GM18505 (cell line): ENCODE measurements at regions not wholly inside any gene's neighbourhood (a gene's known extent, or its start where the extent isn't known, plus 50 kb on each side); places are given as distances from the start of the nearest gene placed in this dataset.
"Not testable (repeated sequence)": the region's sequence is repeated elsewhere in the genome, so short reads cannot be mapped to it uniquely, and the experiment has no call there.

ENCODE experiments used
- ATAC-seq: cut with Tn5 transposase; IDR thresholded peaks from one replicate; pipeline ENCODE4 v1.9.1; 2021; ENCODE audit not compliant: unreplicated experiment
- POLR2A ChIP-seq: IDR thresholded peaks from 4 replicates; pipeline ENCODE4 v1.6.1; 2011; ENCODE audit warnings: borderline replicate concordance; ENCODE audit not compliant: insufficient read depth, insufficient read length; ENCODE audit errors: extremely low read depth

DNA sequence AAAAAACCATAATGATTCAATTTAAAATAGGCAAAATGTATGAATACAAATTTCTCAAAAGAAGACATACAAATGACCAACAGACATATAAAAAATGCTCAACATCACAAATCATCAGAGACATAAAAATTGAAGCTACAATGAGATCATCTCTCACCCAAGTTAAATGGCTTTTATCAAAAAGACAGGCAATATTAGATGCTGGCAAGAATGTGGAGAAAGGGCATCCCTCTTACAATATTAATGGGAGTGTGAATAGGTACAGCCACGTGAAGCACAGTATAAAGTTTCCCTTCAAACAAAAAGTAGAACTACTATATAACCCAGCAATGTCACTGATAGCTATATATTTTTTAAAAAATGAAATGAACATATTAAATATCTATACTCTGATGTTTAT, 1481.7 kb downstream of the AMY1C start:
- no peak for TF ChIP-seq POLR2A
- no peak for ATAC-seq

DNA sequence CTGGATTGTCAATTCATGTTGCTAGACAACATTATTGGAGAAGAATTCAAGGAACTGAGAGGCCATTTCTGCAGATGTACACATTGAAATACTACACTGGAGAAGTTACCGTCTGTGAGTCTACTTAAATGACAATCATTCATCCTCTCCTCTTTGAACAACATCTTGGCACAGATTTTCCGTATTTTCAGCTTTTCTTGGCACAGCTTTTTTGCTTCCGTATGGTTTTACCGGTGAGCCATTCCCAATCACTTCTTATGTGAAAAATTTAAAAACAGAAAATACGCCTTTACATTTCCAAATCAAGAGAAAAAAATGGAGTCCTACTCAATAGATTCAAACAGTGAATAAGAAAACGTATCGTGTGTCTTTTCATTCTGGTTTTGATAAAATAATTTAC, 1493.7 kb downstream of the AMY1C start:
- TF ChIP-seq POLR2A = no peak
- ATAC-seq = no peak

DNA sequence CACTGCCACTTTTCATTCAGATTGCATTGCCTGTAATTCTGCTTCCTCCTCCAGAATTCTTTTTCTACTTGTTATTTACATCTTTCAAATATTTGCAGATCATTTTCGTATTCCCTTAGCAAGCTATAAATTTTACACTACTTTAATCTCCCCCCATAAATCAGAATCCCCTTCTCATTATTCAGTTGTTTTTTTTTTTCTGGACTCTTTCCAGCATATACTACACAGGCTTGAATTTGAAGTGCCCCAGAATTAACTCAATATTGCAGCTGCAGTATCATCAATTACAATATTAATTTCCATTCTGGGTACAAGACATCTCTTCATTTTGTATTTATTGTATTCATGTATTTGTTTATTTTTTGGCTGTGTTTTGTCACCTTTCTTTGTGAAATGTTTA, 1494.3 kb downstream of the AMY1C start:
- no peak for ATAC-seq
- no peak for TF ChIP-seq POLR2A

DNA sequence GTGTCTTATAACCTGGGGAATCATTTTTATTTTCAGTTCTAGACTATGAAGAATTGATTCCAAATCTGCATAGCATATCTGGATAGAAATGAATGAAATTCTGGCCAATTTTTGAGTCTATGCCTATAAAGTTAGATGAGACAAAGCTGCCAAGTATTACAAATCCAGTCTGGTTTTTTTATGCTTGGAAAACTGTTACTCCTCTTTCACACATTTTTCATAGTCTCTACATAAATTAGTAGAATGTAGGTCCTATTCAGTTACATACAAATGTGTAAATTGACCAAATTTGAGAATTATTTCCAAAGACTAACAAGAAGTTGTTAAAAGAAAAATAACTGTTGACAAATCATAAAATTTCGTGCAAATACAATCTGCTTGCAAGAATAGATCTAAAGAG, 1505.2 kb downstream of the AMY1C start:
- TF ChIP-seq POLR2A = no peak
- no peak for ATAC-seq

DNA sequence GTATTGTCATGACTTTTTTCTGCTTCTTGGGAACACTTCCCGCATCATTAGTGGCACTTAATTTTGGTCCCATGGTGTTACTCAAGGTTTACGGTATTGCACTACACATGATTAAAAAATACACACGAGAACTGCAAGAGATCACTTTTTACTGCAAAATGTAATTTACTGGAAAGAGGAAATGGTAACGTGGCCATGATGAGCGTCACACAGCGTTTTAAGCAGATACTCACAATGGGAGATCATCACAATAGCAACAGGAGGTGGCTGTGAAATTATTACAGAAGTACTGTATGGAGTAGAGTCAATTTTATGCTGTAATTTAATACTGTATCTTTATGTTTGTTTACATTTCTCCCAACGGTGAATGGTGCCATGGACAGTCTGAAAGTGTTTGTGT, 1510.3 kb downstream of the AMY1C start:
- no peak for ATAC-seq
- no peak for TF ChIP-seq POLR2A

DNA sequence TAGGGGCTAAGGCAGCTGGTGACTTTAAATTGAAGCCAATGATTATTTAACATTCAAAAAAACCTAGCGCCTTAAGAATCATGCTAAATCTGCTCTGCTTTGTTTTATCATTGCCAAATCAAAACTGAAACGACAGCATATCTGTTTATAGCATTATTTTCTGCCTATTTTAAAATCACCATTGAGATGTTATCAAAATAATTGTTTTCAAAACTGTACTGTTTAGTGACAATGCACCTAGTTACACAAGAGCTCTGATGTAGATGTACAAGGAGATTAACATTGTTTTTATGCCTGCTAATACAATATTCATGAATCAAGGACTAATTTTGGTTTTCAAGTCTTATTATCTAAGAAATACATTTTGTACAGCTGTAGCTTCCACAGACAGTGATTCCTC, 1521.3 kb downstream of the AMY1C start:
- TF ChIP-seq POLR2A = no peak
- no peak for ATAC-seq

DNA sequence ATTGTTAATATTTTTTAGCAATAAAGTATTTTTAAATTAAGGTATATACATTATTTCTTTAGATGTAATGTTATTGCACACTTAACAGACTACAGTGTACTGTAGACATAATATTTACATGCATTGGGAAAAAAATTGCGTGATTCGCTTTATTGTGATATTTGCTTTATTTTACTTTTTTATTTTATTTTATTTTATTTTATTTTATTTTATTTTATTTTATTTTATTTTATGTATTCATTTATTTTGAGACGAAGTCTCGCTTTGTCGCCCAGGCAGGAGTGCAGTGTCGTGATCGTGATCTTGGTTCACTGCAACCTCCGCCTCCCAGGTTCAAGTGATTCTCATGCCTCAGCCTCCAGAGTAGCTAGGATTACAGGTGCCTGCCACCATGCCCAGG, 1522.7 kb downstream of the AMY1C start:
- ATAC-seq = not testable (repeated sequence)

DNA sequence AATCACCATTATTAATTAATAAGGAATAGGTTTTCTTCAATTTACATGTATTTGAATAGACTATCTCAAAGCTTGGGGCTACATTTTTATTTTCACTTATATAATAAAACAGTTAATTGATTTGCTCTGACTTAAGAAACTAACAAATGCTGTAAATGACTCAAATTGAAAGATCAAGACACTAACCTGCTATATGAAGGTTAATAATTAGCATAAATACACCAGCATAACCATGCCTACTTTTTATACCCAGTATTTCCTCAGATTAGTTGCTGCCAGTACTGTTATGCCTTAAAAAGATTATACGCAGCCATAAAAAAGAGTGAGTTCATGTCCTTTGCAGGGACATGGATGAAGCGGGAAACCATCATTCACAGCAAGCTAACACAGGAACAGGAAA, 1545.1 kb downstream of the AMY1C start:
- no peak for TF ChIP-seq POLR2A

DNA sequence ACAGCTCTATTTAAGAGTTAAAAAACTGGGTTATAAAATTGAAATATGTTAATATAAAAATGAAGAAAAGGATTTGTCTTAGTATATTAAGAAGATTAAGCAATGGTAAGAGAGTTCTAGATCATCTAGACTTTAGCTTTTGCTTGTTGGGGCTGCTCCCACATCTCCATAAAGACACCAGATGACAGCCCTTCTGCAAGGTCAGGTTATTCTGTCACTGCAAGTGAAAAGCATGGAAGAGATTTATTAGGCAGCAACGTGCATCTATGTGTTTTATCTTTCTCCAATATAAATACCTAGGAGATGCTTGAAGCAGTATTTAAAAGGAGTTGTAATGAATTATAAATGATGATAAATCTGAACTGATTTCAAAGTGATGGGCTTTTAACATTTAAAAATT, 1560.4 kb downstream of the AMY1C start:
- ATAC-seq = no peak
- TF ChIP-seq POLR2A = no peak

More for the DNA sequence above, 1545.1 kb downstream of the AMY1C start:
- ATAC-seq = no peak

DNA sequence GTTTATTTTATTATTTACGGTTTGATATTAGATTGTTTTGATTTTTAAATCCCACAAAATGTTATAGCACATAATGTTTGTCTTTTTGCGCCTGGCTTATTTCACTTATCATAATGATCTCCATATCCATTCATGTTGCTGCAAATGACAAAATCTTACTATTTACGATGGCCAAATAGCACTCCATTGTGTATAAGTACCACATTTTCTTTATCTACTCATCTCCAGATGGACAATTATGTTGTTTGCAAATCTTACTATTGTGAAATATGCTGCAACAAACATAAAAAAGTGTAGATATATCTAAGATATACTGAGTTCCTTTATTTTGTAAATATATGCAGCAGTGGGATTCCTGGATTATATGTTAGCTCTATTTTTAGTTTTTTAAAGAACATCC, 1568.3 kb downstream of the AMY1C start:
- ATAC-seq = no peak
- no peak for TF ChIP-seq POLR2A

DNA sequence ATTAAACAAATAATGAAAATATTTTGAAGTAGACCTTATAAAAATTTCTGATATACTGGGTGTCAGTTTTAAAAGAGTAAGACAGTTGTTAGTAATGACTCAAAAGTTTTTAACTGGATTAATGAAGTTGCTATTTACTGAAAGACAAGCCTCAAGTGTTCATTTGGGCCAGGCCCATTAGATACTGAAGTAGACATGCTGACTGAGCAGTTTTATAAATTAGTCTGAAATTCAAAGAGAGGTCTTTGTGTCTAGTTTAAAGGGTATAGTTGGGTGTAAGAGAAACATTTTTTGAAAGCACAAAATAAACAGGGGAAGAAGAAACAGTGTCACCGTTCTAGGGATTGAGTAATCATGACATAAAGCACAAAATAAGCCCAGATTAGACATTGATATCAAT, 1577.2 kb downstream of the AMY1C start:
- no peak for ATAC-seq
- no peak for TF ChIP-seq POLR2A

DNA sequence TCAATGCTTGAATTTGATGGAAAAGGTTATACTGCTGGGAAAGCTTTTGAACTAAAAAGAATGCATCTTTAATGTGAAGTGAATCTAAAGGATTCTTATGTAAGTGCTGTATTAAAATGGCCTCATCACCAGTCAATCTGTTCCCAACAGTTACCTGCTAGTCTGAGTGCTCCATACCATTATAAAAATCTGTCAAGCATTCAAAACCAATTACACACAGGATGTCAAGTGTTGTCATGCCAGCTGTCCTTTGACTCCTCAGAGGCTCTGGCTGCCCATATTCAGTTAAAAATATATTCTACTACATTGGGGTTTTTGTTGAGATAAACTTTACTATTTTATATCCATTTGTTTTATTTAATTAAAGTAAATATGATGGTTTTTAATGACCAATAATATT, 1587.7 kb downstream of the AMY1C start:
- no peak for TF ChIP-seq POLR2A
- no peak for ATAC-seq

DNA sequence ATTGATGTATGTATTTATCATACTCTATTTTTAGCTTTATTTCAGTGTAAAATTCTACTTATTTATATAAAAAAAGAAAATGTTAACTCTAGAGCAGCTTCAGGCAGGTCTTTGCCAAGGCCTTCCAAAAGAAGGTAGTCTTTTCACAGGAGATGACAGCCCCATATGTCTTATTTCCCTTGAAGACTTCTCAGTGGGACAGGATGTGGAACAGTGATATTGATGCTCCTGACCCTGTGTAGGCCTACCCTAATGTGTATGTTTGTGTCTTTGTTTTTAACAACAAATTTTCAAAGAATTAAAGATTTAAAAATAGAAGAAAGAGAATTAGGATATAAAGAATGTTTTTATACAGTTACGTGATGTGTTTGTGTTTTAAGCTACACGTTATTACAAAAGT, 1593.6 kb downstream of the AMY1C start:
- ATAC-seq = no peak
- no peak for TF ChIP-seq POLR2A

DNA sequence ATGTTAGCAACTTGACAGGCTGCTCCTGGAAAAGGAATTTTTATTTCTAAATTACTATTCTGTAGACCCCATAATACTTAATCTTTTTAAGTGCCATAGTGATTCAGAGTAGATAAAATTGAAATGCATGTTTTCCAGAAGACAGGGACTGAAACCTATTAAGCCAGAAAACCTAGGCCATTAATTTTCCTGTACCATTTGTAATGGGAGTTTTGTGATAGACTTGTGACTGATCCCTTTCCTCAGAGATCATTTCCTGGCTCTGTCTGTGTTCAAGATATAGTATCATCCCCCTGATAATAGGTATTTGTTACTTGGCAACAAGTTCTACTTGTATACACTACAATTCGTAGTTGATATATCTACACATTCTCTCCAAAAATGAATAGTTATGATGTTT, 1609.8 kb downstream of the AMY1C start:
- no peak for TF ChIP-seq POLR2A
- no peak for ATAC-seq

DNA sequence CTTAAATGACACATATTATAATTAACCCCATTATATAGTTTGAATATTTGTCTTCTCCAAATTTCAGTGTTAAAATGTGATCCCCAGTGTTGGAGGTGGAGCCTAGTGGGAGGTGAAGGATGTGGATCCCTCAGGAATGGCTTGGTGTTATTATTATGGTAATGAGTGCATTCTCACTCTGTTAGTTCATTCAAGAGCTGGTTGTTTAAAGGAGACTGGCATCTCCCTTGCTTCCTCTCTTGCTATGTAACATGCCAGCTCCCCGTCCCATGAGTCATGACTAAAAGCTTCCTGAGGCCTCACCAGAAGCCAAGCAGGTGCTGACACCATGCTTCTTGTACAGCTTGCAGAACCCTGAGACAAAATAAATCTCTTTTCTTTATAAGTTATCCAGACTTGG, 1612.7 kb downstream of the AMY1C start:
- no peak for ATAC-seq
- TF ChIP-seq POLR2A = no peak

DNA sequence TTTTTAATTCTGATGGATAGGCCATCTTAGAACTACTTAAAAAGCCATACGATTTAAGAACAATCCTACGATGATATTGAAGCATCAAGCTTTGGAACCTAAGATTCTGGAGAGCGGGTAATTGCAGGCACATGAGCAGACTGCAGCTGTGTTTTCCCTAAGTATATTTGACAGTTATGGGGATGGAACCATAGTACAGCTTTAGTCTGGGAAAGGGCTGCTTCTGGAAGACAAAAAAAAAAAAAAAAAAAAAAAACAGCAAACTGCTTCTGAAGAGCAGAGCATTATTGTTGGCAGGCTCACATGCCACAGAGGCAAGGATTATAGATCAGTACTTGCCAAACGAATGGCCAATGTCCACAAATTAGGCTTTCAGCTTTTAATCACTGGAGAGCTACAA, 1618.7 kb downstream of the AMY1C start:
- ATAC-seq = no peak
- TF ChIP-seq POLR2A = no peak

DNA sequence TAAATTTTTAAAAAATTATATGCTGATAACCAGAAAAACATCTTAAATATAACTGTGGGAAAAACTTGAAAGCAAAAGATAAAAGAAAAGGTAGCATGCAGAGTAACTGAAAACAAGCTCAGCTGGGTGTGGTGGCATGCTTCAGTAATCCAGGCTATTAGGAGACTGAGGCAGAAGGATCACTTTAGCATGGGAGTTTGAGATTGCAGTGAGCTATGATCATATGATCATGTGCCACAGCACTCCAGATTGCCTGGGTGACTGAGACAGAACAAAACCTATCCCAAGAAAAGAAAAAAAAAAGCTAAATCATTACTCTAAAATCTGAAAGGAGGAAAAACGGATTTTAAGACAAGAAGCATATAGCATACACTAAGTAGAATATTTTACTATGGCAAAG, 1624.0 kb downstream of the AMY1C start:
- TF ChIP-seq POLR2A = no peak
- ATAC-seq = no peak

DNA sequence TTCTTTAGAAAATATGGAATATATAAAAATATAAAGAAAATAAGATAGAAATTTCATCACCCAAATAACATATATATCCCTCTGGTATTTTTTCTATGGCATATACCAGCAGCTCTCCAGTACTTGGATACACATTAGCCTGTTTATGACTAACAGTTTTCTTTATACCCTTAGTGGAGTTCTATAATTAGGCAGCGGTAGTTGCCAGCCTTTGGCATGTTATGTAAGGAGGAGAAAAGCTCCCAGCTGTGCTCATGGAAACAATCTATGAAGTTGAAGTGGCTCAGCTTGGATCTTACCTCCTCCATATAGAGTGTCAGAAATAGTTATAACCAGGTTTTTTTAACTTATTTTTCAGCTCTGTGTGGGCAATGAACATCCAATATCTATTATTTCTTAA, 1636.8 kb downstream of the AMY1C start:
- no peak for ATAC-seq
- TF ChIP-seq POLR2A = no peak
